ENCODE measurements at regions not wholly inside any gene's neighbourhood (a gene's known extent, or its start where the extent isn't known, plus 50 kb on each side); places are given as distances from the start of the nearest gene placed in this dataset.

DNA sequence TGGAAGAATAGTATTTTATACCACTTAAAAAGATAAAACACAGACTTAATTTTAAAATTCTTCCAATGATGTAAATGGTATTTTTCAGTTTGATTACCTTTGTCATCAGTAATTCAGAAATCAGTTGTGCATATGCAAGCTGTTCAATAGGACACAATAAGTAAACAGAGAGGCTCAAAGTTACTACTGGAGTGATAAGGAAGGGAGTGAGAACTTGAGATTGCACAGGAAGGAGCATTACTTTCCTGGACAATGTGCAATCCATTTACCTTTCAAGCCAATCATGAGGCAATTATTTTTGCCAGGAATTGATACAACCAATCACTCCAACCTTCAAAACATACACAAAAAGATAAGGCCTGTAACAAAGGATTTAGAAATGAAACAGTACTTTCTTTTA, 1024.3 kb downstream of the RAPGEF2 start:
- no peak for DNase-seq

DNA sequence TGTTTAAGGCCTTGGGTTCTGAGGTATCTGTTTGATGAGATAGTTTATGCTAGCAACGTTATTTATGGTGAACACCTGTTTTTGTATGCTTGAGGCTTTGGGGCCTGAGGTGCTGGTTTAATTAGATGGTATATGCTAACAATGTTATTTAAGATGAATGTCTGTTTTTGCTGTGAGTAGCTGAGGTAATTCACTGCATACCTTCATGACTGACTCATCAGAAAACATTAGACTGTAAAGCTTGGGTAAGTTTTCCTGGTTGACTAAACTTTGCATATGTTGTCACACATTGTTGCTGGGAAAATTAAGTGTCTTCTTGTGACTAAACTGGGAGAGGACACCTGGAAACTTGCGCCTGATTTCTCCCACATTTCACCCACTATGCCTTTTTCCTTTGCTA, 1026.6 kb downstream of the RAPGEF2 start:
- DNase-seq, result no peak

DNA sequence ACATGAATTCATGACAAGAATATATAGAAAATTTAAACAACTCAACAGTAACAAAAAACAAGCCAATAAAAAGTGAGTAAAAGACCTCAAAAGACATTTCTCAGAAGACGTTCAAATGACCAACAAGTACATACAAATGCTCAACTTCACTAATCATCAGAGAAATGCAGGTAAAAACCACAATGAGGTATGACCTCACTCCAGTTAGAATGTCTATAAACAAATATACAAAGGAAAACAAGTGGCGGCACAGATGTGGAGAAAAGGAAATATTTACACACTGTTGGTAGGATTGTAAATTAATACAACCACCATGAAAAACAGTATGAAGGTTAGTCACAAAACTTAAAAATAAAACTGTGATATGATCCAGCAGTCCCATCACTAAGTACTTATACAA, 1033.1 kb downstream of the RAPGEF2 start:
- DNase-seq, result no peak

DNA sequence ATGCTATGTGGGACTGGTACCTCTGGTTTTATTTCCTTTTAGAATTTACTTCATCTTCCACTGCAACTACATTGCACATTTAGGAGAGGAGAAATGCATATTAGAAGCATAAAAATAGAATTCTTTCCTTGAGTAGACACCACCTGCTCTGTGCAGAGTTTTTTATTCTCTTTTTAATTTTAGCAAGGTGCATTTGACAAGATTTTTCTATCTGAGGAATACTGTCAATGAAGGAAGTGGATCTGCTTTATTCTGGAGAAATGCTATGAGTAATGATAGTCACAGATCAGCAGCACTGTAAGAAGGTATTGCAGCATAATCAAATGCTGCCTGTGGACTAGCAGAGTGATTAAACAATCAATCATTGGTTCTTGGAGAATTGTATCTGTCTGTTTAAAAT, 1038.3 kb downstream of the RAPGEF2 start:
- no peak for DNase-seq

DNA sequence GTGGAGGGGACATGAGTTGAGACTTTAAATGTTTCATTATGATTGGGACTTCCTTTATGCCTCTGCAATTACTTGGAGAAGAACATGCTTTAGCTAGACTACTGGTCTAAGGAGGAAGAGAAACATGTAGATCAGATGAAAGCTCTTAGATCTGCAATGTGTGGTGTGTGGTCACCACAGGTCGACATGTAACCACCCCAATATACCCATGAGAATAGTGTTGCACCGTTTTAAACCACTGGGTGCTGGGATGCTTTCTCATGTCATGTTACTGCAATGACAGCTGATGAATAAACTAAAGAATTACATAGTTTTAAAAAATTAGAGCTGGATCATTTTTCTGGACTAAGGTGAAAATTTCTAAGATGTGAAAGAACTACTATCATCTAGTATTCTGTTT, 1039.7 kb downstream of the RAPGEF2 start:
- no peak for DNase-seq

DNA sequence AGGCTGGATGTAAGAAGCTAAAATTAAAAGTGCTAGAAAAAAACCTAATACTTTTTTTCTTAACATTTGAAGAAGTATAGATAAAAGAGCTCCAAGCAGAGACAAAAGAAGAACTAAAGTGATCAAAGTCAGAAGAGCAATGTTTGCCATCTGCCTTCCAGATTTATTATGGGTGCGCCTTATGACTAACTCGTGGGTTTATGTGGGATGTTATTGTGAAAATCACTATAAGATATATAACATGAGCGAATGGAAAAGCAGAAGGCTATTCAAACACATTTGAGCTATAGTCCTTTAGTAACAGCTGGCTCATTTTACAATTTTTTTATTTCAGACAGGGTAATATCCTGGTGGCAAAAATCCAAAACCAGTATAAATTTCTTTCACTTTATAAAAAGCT, 1040.7 kb downstream of the RAPGEF2 start:
- DNase-seq, result no peak

DNA sequence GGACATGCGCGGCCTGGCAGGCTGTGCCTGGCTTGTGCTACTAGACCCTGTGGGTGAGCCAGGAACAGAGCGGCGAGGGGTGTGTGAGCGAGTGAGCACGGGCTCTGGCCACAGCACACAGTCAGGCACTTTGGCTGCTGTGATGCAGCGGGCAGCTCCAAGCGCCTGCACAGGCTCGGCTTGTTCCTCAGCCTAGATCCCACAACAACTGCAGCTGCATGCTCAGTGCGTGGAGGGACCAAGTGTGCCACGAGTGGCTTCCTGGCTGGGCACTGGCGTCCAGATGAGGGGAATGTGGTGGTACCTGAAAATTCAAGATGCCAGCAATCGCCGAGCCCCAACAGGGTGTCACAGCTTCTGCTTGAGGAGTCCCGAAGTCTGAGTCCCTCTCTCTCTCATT, 1056.6 kb downstream of the RAPGEF2 start:
- DNase-seq, result no peak

DNA sequence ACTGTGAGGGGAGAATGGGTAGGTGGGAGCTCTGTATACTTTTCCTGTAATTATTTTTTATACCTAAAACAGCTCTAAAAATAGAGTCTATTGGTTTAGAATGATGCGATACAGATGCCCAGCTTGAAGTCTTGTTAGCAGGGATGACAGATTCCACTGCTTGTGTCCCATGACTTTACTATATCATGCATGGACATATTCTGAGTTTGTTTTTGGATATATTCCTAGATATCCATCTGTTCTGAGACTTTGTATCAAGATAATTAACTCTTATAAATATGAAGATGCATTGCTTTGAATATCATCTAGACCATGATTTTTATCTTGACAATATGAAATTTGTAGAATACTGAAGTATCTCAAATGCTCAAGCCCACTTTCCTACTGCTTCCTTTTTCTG, 1058.1 kb downstream of the RAPGEF2 start:
- no peak for DNase-seq

DNA sequence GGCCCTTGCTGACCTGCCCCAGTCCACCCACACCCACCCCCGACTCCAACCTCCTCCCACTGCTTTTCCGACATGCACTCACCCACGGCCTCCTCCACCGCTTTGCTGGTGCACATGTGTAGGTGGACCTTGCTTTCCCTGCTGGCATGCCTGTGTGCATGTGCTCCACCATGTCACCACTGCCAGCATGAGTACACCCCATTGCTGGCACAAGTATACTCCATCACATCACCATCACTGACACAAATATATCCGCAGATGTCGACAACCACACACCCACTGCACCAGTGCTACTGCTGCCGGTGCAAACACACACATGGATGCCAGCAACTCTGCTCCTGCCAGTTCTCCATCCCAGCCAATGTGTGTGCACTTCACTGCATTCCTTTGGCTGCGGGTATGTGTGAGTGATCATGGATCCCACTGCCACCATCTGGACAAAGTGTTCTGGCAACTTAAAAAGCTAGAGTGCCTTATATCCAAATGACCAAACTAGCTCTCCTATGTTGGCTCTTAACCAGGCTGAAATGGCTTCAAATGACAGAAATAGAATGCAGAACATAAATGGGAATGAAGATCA, 1072.3 kb downstream of the RAPGEF2 start:
- DNase-seq, result no peak

DNA sequence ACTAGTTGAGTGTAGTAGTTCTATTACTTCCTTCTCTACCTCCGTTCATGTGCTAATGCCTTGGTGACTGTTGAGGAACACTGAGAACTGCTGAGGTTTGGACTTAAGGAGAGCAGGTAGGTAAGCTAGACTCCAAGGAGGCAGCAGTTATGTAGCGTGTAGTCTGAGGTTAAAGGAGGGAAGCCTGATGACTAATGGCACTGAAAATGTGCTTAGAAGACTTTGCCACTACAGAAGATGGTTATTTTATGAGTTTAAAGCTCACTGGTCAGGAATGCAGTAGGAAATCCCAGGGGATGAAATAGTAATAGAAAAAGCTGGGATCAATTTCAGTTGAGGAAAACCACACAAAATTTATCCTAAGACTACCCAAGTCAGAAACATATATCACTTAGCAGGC, 1077.3 kb downstream of the RAPGEF2 start:
- no peak for DNase-seq

DNA sequence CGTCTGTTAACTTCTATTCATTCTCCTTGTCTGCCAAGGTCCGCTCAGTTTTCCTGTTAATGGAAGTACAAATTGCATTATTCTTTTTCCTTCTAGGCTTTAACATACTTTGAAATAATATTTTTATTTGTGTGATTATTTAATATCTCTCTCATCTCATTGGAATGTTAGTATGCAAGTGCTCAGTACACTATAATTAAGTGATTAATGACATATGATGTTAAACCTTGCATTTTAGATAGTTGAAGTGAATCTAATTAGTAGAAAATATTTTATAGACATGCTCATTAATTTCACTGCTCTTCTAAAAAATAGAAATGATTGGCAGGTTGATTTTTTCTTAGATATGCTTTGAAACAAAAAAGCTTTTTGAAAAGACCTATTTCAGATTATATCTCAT, 1079.8 kb downstream of the RAPGEF2 start:
- DNase-seq, result no peak

DNA sequence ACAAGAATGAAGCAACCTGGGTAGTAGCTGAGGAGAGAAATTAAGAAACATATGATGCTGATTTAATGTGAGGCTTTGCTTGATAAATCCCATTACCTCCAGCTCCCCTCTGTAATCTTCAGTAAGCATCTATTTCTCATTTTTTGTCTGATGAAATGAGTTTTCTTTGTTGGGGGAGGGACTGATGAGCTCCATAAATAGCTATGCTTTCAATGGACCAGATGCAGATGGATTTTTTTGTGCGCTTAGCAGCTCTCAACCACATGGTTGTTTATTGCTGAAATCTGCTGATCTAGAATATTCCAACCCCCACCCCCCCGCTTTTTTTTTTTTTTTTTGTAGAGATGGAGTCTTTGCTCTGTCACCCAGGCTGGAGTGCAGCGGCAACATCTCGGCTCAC, 1082.0 kb downstream of the RAPGEF2 start:
- no peak for DNase-seq

DNA sequence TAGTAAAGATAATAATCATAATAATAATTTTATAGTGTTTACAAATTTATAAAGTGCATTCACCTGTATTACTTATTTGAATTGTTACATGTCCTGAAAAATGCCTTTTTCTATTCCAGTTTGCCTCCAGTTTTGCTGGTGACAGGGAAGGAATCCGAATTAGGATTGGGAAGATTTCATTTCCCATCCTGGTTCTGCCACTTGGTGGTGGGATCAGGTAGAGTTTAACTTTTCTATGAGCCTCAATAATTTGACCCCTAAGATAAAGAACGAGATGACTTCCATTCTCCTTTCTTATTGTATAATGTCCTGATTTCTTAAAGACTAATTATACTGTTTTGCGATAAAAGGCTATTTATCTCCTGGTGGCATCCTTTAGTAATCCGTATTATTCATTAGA, 1090.9 kb downstream of the RAPGEF2 start:
- no peak for DNase-seq

DNA sequence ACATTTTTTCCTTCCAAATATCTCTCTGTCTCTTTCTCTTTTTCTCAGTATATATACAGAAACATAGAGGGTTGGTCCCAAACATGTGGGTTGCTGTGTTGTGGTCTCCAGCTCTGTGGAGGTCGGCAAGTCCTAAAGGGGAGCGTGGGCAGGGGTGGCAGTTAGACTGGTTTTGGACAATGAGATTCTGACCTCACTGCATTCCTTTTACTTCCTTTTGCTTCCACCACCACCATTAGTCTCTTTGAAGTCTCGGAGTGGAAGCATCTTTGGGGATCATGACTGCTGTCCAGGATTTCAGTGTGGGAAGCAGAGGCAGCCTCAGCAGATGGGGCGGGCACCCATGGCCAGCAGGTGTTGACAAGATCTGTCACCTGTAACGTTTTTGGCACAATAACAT, 1091.8 kb downstream of the RAPGEF2 start:
- no peak for DNase-seq

DNA sequence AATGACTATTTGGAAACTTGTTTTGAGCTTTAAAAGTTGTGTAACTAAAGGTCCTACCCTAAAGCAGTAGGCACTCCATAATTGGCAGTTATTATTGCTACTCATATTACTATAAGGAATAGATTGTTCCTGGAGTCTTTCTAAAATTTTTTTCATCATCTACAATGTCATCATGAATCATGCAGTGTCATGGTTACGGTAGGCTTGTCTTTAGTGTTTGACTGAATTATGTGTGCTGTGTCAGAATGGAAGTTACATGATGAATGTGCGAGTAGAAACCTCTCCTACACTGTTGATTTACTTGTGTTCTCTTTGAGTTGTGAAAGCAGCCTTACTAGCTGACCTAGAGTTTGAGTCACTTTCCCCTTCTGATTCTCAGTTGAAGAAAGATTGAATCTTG, 1099.9 kb downstream of the RAPGEF2 start:
- no peak for DNase-seq

DNA sequence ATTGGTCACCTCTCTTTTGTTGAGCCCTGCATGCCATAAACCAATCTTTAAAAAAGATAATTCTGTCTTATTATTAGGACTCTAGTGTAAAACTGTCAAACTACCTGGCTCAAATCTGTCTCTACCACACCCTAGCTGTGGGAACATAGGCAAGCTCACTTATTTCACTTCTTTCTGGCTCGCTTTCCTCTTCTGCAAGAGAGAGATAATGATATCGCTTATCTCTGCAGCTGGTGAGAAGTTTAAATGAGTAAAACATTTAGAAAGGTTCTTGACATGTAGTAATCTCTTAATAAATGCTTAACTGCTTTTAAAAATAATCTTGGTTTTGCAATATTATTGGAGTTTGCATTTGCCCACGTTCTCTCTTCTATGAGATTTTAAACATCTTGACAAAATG, 1109.2 kb downstream of the RAPGEF2 start:
- no peak for DNase-seq

DNA sequence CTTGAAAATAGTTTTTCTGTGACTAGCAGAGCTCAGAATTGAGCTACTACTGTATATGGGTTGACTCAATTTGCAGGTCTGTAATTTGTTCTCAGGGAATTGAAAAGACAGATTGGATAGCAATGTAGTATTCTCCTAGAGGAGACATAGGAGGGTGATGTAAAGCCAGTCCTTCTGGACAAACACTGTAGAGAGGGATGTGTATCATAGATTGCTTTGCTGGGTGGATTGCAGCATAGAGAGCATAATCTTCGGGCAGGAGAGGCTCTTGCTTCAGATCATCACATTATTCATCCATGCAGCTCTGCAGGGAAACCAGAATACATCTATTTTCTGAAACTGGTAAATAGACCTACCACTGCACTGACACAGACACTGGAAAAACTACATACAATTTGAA, 1110.5 kb downstream of the RAPGEF2 start:
- no peak for DNase-seq

DNA sequence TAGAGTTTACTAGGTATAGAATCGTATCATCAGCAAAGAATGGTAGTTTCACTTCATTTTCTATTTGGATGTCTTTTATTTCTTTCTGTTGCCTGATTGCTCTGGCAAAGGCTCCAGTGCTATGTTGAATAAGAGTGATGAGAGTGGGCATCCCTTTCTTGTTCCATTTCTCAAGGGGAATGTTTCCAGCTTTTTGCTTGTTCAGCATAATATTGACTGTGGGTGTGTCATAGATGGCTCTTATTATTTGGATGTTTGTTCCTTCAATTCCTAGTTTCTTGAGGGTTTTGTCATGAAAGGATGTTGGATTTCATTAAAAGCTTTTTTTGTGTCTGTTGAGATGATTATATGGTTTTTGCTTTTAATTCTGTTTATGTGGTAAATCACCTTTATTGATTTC, 1114.5 kb downstream of the RAPGEF2 start:
- no peak for DNase-seq

DNA sequence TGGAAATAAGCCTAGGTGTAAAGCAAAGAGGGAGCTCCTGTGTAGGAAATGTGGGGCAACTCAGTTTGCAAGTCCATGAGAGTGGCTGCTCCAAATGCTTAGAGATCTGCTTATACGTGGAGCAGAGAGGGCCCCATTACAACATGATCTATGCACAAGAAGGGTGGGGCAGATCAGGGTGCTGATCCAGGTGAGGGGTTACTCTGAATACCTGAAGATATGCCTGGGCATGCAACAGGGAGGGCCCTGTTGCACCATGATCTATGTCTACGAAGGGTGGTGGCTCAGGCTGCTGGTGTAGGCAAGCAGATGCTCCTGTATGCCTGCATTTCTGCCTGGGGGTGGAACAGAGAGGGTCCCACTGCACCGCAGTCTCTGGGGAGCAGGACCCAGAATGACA, 1121.2 kb downstream of the RAPGEF2 start:
- no peak for DNase-seq

DNA sequence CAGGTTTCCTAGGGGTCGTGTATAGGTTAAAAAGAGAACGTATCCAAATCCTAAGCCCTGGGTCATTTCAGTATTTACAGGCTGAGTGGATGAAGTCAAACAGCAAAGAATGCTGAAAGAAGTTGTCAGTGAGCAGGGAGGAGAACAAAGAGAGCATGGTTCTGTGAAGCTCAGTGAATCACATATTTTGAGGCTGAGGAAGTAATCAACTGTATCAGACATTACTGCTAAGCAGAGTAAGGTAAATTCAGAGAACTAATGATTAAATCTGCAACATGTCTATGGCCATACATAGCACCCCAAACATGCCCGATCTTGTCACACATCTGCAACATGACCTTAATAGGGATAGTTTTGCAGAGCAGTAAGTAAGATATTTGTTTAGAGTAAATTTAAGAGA, 1130.3 kb downstream of the RAPGEF2 start:
- no peak for DNase-seq

DNA sequence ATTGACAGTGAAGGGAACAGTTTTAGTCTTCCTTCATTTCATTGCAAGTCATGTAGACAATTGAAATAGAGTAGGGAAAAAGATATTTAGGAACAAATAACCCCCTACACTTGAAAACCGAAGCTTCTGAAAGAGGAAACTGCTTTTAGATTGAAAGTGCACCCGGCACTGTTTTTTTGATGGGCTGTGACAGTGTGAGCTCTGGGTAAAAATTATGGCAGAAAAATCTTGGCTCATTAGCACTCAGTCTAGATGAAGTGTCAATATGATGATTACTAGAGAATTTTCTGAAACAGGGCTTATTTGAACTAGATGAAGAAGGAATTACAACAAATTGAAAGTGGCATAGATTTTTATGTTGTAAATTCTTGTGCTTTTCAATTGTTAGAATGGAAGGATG, 1132.4 kb downstream of the RAPGEF2 start:
- DNase-seq, result no peak

DNA sequence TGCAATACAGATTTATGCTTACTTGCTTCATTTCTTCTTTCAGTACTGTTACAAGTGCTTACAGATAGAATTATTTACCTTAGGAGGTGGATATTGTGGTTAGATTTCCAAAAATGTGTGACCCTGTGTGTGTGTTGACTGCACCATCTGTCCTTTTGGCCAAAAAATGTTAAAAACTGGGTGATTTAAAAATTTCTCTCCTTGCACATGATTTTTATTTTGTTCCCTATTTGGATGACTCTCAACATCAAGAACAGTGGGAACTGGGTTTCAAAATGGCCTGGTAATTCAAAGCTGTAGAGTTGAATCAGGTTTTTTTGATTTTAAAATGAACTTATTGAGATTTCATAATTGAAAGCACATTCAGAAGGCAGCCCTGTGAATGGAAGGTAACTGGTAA, 1132.9 kb downstream of the RAPGEF2 start:
- DNase-seq, result no peak

DNA sequence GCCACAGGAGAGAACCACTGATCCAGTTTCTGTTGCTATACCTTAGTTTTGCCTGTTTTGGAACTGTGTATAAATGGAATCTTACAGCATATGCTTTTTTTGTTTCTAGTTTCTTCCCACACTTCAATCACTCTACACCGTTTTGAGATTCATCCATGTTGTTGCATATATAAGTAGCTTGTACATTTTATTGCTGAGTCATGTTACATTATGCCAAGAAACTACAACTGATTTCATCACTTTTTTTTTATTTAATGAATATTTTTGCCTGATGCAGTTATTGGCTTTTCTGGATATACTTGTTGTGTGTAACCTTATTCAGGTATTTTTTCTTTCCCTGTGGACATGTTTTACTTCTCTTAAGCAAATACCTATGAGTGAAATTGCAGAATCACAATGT, 1135.9 kb downstream of the RAPGEF2 start:
- no peak for DNase-seq

DNA sequence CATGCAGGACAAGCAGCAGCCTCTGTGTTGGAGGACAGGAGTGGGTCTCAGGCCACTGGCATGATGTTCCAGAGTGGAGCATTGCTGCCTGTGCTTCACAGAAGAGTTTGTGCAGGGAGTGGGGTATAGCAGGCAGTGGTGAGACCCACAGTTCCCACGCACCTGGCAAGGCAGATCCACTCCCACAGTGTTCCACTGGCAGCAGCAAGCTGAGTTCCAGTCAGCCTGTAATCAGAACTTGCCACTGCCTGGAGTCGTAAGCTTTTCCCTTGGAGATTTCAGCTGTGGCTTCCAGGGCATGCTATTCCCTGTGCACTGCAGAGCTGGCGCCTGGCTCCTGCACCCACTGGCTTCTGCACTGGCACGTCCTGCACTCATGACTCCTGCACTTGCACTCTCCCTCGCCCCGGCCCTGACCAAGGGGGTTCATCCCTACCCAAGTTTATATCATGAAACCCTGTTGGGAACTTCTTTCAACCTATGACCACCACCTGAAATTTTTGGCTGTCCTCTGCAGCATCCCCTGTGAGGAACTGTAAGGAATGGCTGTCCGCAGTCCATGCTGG, 1144.3 kb downstream of the RAPGEF2 start:
- no peak for DNase-seq

DNA sequence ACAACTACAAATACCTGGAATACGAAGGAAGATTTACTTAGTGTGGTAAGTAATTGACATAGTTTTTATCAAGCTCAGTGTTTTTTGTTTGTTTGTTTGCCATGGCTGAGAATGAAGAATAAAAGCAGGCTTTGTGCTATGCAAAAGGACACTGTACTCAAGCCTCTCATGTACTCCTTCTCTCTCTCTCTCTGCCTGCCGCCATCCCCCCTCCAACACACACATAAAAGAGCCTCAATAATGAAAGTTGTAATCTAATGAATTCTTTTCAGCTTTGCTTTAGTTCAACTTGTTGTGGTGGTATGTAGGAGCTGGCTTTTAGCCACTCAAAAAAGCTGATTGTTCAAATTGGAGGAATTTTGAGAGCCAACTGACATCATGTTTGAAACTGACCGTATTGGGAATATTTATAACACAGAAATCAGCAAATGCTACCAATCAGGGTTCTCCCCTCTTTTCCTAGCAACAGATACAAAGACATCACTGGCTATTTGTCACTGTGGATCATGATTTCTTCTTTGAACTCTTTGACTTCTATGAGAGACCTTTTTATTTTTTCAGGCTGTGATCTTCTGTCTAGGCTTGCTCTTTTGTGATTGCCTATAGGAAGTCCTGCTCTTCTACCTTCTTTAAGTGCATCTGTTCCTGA, 1148.8 kb downstream of the RAPGEF2 start:
- no peak for DNase-seq
